ENCODE measurements at regions not wholly inside any gene's neighbourhood (a gene's known extent, or its start where the extent isn't known, plus 50 kb on each side); places are given as distances from the start of the nearest gene placed in this dataset.

- H3K4me3 Mint-ChIP-seq (ENCODE audit: unreplicated experiment) = no peak overlapping the region
- H3K27me3 Mint-ChIP-seq (ENCODE audit: insufficient read depth, unreplicated experiment) = peaks cover 3% of the 10 kb centered on the region
- H3K36me3 Mint-ChIP-seq (ENCODE audit: insufficient read depth, unreplicated experiment) = no peaks in the 10 kb centered on the region
- no peaks in the 10 kb centered on the region for H3K27me3 ChIP-seq (replicated peaks; ENCODE audit: control insufficient read depth, insufficient read depth, low read length)
- H3K4me3 ChIP-seq (ENCODE audit: low read depth, low read length) = no peak overlapping the region
- no peak overlapping the region for H3K27ac Mint-ChIP-seq (ENCODE audit: unreplicated experiment)
- TF ChIP-seq CTCF (IDR thresholded peaks at IDR 0.05; ENCODE audit: insufficient read depth in 1 of 2, low read depth in 1 of 2, low read length in 1 of 2, severe bottlenecking in 1 of 2, unreplicated experiment in 1 of 2) = no peak
- peaks cover 6% of the 10 kb centered on the region for H3K4me1 Mint-ChIP-seq (ENCODE audit: low read depth, unreplicated experiment)
- H3K4me1 ChIP-seq = no peaks in the 10 kb centered on the region
- ChIA-PET POLR2A (no interaction called here), CTCF (no interaction called here)
- intact Hi-C loops (cut with micrococcal nuclease; ENCODE audit: unreplicated experiment) = loop anchor here (10.0 kb wide), 1 partner anchor 342 kb away; the partner anchor contains the start of gene ID2
- H3K9me3 ChIP-seq = 0 out of 2 replicates have a peak, but pooled peaks cover 2% of the 10 kb centered on the region
- H3K36me3 ChIP-seq (ENCODE audit: control insufficient read depth, insufficient read depth, low read length) = no peaks in the 10 kb centered on the region
- H3K9me3 Mint-ChIP-seq (ENCODE audit: unreplicated experiment) = no peaks in the 10 kb centered on the region
- BruUV-seq (replicated peaks) = no TSS peak
- no peak for DNase-seq
Measured at GRCh38 chr2:8342407-8342806, 339.4 kb upstream of the ID2 start.

- no peak overlapping the region for H3K27ac Mint-ChIP-seq (ENCODE audit: unreplicated experiment)
- peaks cover 6% of the 10 kb centered on the region for H3K4me1 Mint-ChIP-seq (ENCODE audit: low read depth, unreplicated experiment)
- intact Hi-C loops (cut with micrococcal nuclease; ENCODE audit: unreplicated experiment) = loop anchor here (10.0 kb wide), 1 partner anchor 342 kb away; the partner anchor contains the start of gene ID2
- DNase-seq = no peak
- ChIA-PET CTCF (no interaction called here), POLR2A (no interaction called here)
- H3K9me3 Mint-ChIP-seq (ENCODE audit: unreplicated experiment) = no peaks in the 10 kb centered on the region
- 0 out of 2 replicates have a peak, but pooled peaks cover 2% of the 10 kb centered on the region for H3K9me3 ChIP-seq
- H3K27me3 Mint-ChIP-seq (ENCODE audit: insufficient read depth, unreplicated experiment) = no peaks in the 10 kb centered on the region
- no peaks in the 10 kb centered on the region for H3K36me3 ChIP-seq (ENCODE audit: control insufficient read depth, insufficient read depth, low read length)
- H3K36me3 Mint-ChIP-seq (ENCODE audit: insufficient read depth, unreplicated experiment) = no peaks in the 10 kb centered on the region
- BruUV-seq (replicated peaks) = no TSS peak
- no peaks in the 10 kb centered on the region for H3K27me3 ChIP-seq (replicated peaks; ENCODE audit: control insufficient read depth, insufficient read depth, low read length)
- H3K4me3 ChIP-seq (ENCODE audit: low read depth, low read length) = no peak overlapping the region
- H3K4me1 ChIP-seq = no peaks in the 10 kb centered on the region
- no peak for TF ChIP-seq CTCF (IDR thresholded peaks at IDR 0.05; ENCODE audit: insufficient read depth in 1 of 2, low read depth in 1 of 2, low read length in 1 of 2, severe bottlenecking in 1 of 2, unreplicated experiment in 1 of 2)
- H3K4me3 Mint-ChIP-seq (ENCODE audit: unreplicated experiment) = no peak overlapping the region
Measured at GRCh38 chr2:8343031-8343430, 338.8 kb upstream of the ID2 start.

DNA sequence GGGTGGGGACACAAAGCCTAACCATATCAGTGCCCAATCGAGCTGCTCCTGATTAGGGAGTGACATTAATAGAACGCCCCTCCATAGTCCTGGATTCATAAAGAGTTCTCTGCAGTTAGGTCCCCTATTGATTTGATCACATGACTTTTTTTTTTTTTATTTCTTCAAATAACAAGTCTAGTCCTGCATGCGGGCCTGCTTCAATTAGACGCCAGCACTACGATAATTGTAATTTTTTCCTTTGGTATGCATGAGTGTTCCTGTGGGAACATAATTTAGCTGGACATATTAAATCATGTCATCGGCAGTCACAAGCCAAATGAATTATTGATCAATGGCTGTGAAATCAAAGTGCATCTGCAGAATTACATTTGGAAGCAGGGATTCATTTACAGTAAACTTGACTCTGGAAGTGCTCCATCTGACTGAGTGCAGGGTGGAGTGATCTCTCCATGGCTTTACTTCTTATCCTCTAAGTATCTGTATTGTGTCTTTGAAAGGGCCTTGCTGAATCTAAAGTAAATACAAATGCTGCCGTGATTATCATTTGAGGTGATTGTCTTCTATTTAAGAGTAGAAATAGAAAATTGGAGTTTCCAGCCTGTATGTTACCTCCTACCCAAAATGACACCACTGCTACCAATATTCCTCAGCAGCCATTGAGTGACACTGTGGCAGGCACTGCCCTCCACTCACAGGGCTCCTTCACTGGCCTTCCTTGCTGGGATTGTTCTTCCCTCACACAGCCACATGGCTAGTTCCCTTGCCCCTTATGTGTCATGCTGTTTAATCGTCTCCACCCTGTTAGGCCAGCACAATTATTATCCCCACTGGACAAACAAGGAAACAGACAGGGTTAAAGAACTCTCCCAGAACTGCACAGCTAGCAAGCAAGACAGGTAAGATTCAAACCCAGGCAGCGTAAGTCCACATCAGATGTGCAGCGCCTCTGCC is 337.4 kb upstream of the ID2 start:
- peaks cover 6% of the 10 kb centered on the region for H3K4me1 Mint-ChIP-seq (ENCODE audit: low read depth, unreplicated experiment)
- Histone ChIP-seq H3K9me3 (0 out of 2 replicates have a peak, but pooled peaks cover 2% of the 10 kb centered on the region), H3K4me3 (ENCODE audit: low read depth, low read length) (no peak overlapping the region), H3K4me1 (no peaks in the 10 kb centered on the region), H3K27me3 (replicated peaks; ENCODE audit: control insufficient read depth, insufficient read depth, low read length) (no peaks in the 10 kb centered on the region), H3K36me3 (ENCODE audit: control insufficient read depth, insufficient read depth, low read length) (no peaks in the 10 kb centered on the region)
- no peaks in the 10 kb centered on the region for H3K9me3 Mint-ChIP-seq (ENCODE audit: unreplicated experiment)
- no TSS peak for BruUV-seq (replicated peaks)
- POLR2A ChIA-PET = no interaction called here
- no peak for TF ChIP-seq CTCF (IDR thresholded peaks at IDR 0.05; ENCODE audit: insufficient read depth in 1 of 2, low read depth in 1 of 2, low read length in 1 of 2, severe bottlenecking in 1 of 2, unreplicated experiment in 1 of 2)
- no peaks in the 10 kb centered on the region for H3K27me3 Mint-ChIP-seq (ENCODE audit: insufficient read depth, unreplicated experiment)
- H3K27ac Mint-ChIP-seq (ENCODE audit: unreplicated experiment) = no peak overlapping the region
- intact Hi-C loops (cut with micrococcal nuclease; ENCODE audit: unreplicated experiment) = loop anchor here (10.0 kb wide), 1 partner anchor 340 kb away; the partner anchor contains the start of gene ID2
- no peak overlapping the region for H3K4me3 Mint-ChIP-seq (ENCODE audit: unreplicated experiment)
- DNase-seq = no peak
- CTCF ChIA-PET = no interaction called here
- H3K36me3 Mint-ChIP-seq (ENCODE audit: insufficient read depth, unreplicated experiment) = no peaks in the 10 kb centered on the region

Data from Caco-2 (cell line).